GM12878 (cell line): ENCODE measurements at regions not wholly inside any gene's neighbourhood (a gene's known extent, or its start where the extent isn't known, plus 50 kb on each side); places are given as distances from the start of the nearest gene placed in this dataset.
A peak's percentile ranks its signal among the peaks of the same experiment; 100 is the strongest.

Experiments
- CREB1 ChIP-seq: IDR thresholded peaks from 2 replicates; pipeline ENCODE4 v1.6.1; 2012; ENCODE audit warnings: low read depth, mild to moderate bottlenecking, inconsistent platforms
- EP300 ChIP-seq, 2 experiments: fragments of 150-350 bp in 1 of 2; IDR thresholded peaks; 2 replicates each; pipeline ENCODE4 v1.6.1; 2011 to 2012; ENCODE audit warnings: low read depth in 2 of 2, low read length in 2 of 2, borderline replicate concordance in 1 of 2, improper control_type of control experiment in 1 of 2, inconsistent platforms in 1 of 2; ENCODE audit not compliant: control insufficient read depth in 1 of 2
- ETV6 ChIP-seq, 2 experiments: fragments of 450-650 bp in 1 of 2; IDR thresholded peaks in 1 of 2; conservative IDR thresholded peaks in 1 of 2; 2 replicates each; pipeline ENCODE4 v1.6.1; 2014; ENCODE audit warnings: antibody characterized with exemption in 1 of 2, borderline replicate concordance in 1 of 2, low read depth in 1 of 2, mild to moderate bottlenecking in 1 of 2, moderate library complexity in 1 of 2
- EZH2 ChIP-seq: IDR thresholded peaks from 2 replicates; pipeline ENCODE4 v1.6.1; 2012; ENCODE audit warnings: low read depth, mild to moderate bottlenecking, control low read depth, inconsistent platforms, low read length, borderline replicate concordance; ENCODE audit not compliant: control insufficient read depth
- GABPA ChIP-seq: IDR thresholded peaks from 2 replicates; pipeline ENCODE4 v1.6.1; 2014; ENCODE audit warnings: antibody characterized with exemption, low read depth, mild to moderate bottlenecking, inconsistent platforms
- GATAD2B ChIP-seq: fragments of 450-650 bp; conservative IDR thresholded peaks from 2 replicates; pipeline ENCODE4 v1.6.1; 2017; ENCODE audit warnings: low read depth, mild to moderate bottlenecking, moderate library complexity
- HDAC6 ChIP-seq: fragments of 200-600 bp; sonication (generic); IDR thresholded peaks from one replicate; pipeline ENCODE4 v1.8.0; 2017; ENCODE audit warnings: antibody characterized with exemption; ENCODE audit not compliant: unreplicated experiment
- IKZF2 ChIP-seq, 2 experiments: fragments of 450-650 bp; IDR thresholded peaks; 2 replicates each; pipeline ENCODE4 v1.6.1; 2017; ENCODE audit warnings: mild to moderate bottlenecking in 2 of 2, moderate library complexity in 2 of 2
- MEF2A ChIP-seq: IDR thresholded peaks from 2 replicates; pipeline ENCODE4 v1.6.1; 2011; ENCODE audit warnings: low read depth, mild to moderate bottlenecking, low read length, moderate library complexity; ENCODE audit not compliant: insufficient read depth
- MEF2B ChIP-seq: fragments of 450-650 bp; IDR thresholded peaks from 2 replicates; pipeline ENCODE4 v1.6.1; 2018; ENCODE audit warnings: mild to moderate bottlenecking, moderate library complexity; ENCODE audit not compliant: partially characterized antibody, poor library complexity, severe bottlenecking
- MTA3 ChIP-seq: IDR thresholded peaks from 2 replicates; pipeline ENCODE4 v1.6.1; 2012; ENCODE audit warnings: low read length, inconsistent platforms, borderline replicate concordance
- NR2F1 ChIP-seq: fragments of 450-650 bp; conservative IDR thresholded peaks from 2 replicates; pipeline ENCODE4 v1.6.1; 2017; ENCODE audit warnings: mild to moderate bottlenecking
- RELB ChIP-seq: fragments of 450-650 bp; IDR thresholded peaks from 2 replicates; pipeline ENCODE4 v1.6.1; 2017; ENCODE audit warnings: low read depth, mild to moderate bottlenecking, moderate library complexity
- RUNX3 ChIP-seq: IDR thresholded peaks from 2 replicates; pipeline ENCODE4 v1.6.1; 2012; ENCODE audit warnings: low read length, inconsistent platforms
- TCF12 ChIP-seq: IDR thresholded peaks from 2 replicates; pipeline ENCODE4 v1.6.1; 2011; ENCODE audit warnings: low read depth, mild to moderate bottlenecking, low read length
- ZNF217 ChIP-seq: fragments of 450-650 bp; IDR thresholded peaks from 2 replicates; pipeline ENCODE4 v1.6.1; 2017; ENCODE audit warnings: antibody characterized with exemption, mild to moderate bottlenecking
- ZNF592 ChIP-seq: fragments of 450-650 bp; IDR thresholded peaks from 2 replicates; pipeline ENCODE4 v1.6.1; 2017; ENCODE audit warnings: mild to moderate bottlenecking, moderate library complexity
- TF ChIP-seq, protein P1 (sequence below): IDR thresholded peaks from 2 replicates; pipeline ENCODE4 v1.6.1; 2012; ENCODE audit warnings: low read depth, low read length, improper control_type of control experiment
- TF ChIP-seq, protein P2 (sequence below): IDR thresholded peaks from 2 replicates; pipeline ENCODE4 v1.6.1; 2011; ENCODE audit warnings: borderline replicate concordance, low read depth, mild to moderate bottlenecking, moderate library complexity, low read length; ENCODE audit not compliant: insufficient read depth, poor library complexity, severe bottlenecking
- TF ChIP-seq, protein P3 (sequence below): IDR thresholded peaks from 2 replicates; pipeline ENCODE4 v1.6.1; 2012; ENCODE audit warnings: low read length, inconsistent platforms

GRCh38 chr6:45741437-45742171, 274.1 kb downstream of the CLIC5 start (continued):
- no peak for TF ChIP-seq ZNF592
- TF ChIP-seq, protein P1, sequence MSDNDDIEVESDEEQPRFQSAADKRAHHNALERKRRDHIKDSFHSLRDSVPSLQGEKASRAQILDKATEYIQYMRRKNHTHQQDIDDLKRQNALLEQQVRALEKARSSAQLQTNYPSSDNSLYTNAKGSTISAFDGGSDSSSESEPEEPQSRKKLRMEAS = no peak
- peak; percentile 83 for TF ChIP-seq NR2F1
- TF ChIP-seq CREB1 = no peak
- peak; percentile 68; the same call in 1 of the 2 replicates for TF ChIP-seq RUNX3
- TF ChIP-seq IKZF2 (IDR thresholded peaks at IDR 0.05) = peak; percentile 97
- no peak for TF ChIP-seq EZH2
- TF ChIP-seq HDAC6 = no peak
- no peak for TF ChIP-seq TCF12
- 0 out of 2 replicates have a peak, but pooled peaks have one; percentile 8 for TF ChIP-seq MEF2A
- TF ChIP-seq, protein P2, sequence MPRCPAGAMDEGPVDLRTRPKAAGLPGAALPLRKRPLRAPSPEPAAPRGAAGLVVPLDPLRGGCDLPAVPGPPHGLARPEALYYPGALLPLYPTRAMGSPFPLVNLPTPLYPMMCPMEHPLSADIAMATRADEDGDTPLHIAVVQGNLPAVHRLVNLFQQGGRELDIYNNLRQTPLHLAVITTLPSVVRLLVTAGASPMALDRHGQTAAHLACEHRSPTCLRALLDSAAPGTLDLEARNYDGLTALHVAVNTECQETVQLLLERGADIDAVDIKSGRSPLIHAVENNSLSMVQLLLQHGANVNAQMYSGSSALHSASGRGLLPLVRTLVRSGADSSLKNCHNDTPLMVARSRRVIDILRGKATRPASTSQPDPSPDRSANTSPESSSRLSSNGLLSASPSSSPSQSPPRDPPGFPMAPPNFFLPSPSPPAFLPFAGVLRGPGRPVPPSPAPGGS = no peak
- peak; percentile 60; the same call in 1 of the 2 replicates for TF ChIP-seq MTA3
- peak; percentile 88 for TF ChIP-seq RELB
- TF ChIP-seq EP300 (IDR thresholded peaks at IDR 0.05; ENCODE audit: borderline replicate concordance in 1 of 2, control insufficient read depth in 1 of 2, low read depth in 2 of 2, low read length in 2 of 2) = peak in 1 of 2 experiments; percentile 55; a peak in 1 of 4 replicates
- TF ChIP-seq GABPA = no peak
- TF ChIP-seq, protein P3, sequence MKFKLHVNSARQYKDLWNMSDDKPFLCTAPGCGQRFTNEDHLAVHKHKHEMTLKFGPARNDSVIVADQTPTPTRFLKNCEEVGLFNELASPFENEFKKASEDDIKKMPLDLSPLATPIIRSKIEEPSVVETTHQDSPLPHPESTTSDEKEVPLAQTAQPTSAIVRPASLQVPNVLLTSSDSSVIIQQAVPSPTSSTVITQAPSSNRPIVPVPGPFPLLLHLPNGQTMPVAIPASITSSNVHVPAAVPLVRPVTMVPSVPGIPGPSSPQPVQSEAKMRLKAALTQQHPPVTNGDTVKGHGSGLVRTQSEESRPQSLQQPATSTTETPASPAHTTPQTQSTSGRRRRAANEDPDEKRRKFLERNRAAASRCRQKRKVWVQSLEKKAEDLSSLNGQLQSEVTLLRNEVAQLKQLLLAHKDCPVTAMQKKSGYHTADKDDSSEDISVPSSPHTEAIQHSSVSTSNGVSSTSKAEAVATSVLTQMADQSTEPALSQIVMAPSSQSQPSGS = peak; percentile 59; the same call in 1 of the 2 replicates
- TF ChIP-seq ZNF217 = no peak
- TF ChIP-seq MEF2B = peak; percentile 22
- TF ChIP-seq GATAD2B = peak; percentile 84
- TF ChIP-seq ETV6 (conservative IDR thresholded peaks at IDR 0.05 in 1 of 2, IDR thresholded peaks at IDR 0.05 in 1 of 2; ENCODE audit: borderline replicate concordance in 1 of 2, low read depth in 1 of 2) = no peak
